BE2C (cell line): ENCODE measurements at regions not wholly inside any gene's neighbourhood (a gene's known extent, or its start where the extent isn't known, plus 50 kb on each side); places are given as distances from the start of the nearest gene placed in this dataset.
A peak's percentile ranks its signal among the peaks of the same experiment; 100 is the strongest.

Experiments used
- DNase-seq: peaks from one replicate; pipeline ENCODE4 v3.0.0-alpha.2; 2020
- H3K27me3 ChIP-seq: fragments of 250-450 bp; sonication (Bioruptor Pico); 2 replicates; pipeline ENCODE4 v1.5.1; 2020; ENCODE audit warnings: mild to moderate bottlenecking
- H3K36me3 ChIP-seq: fragments of 250-450 bp; sonication (Bioruptor Pico); 2 replicates; pipeline ENCODE4 v1.5.1; 2020; ENCODE audit warnings: mild to moderate bottlenecking
- H3K4me1 ChIP-seq: fragments of 250-450 bp; sonication (Bioruptor Pico); 2 replicates; pipeline ENCODE4 v1.5.1; 2020
- H3K4me3 ChIP-seq: 2 replicates; pipeline ENCODE4 v1.5.1; 2011; ENCODE audit warnings: low read depth, low read length
- H3K9me3 ChIP-seq: fragments of 250-450 bp; sonication (Bioruptor Pico); 2 replicates; pipeline ENCODE4 v1.5.1; 2020
- TF ChIP-seq, protein P1 (sequence below): IDR thresholded peaks from 2 replicates; pipeline ENCODE4 v1.5.1; 2012; ENCODE audit warnings: mild to moderate bottlenecking, low read depth, low read length

GRCh38 chr7:32428546-32428945 lies 61.6 kb downstream of the LSM5 start:
- H3K4me1 ChIP-seq = peaks cover 4% of the 10 kb centered on the region
- no peaks in the 10 kb centered on the region for H3K36me3 ChIP-seq
- H3K9me3 ChIP-seq = no peaks in the 10 kb centered on the region
- DNase-seq = peak; percentile 54
- peaks cover 24% of the 10 kb centered on the region for H3K27me3 ChIP-seq
- H3K4me3 ChIP-seq = peak overlapping the region; percentile 58
- TF ChIP-seq, protein P1, sequence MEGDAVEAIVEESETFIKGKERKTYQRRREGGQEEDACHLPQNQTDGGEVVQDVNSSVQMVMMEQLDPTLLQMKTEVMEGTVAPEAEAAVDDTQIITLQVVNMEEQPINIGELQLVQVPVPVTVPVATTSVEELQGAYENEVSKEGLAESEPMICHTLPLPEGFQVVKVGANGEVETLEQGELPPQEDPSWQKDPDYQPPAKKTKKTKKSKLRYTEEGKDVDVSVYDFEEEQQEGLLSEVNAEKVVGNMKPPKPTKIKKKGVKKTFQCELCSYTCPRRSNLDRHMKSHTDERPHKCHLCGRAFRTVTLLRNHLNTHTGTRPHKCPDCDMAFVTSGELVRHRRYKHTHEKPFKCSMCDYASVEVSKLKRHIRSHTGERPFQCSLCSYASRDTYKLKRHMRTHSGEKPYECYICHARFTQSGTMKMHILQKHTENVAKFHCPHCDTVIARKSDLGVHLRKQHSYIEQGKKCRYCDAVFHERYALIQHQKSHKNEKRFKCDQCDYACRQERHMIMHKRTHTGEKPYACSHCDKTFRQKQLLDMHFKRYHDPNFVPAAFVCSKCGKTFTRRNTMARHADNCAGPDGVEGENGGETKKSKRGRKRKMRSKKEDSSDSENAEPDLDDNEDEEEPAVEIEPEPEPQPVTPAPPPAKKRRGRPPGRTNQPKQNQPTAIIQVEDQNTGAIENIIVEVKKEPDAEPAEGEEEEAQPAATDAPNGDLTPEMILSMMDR = no peak

GRCh38 chr7:32427769-32428291 lies 62.4 kb downstream of the LSM5 start:
- H3K4me3 ChIP-seq = peak overlapping the region; percentile 58
- no peaks in the 10 kb centered on the region for H3K9me3 ChIP-seq
- DNase-seq = peak; percentile 77
- peaks cover 4% of the 10 kb centered on the region for H3K4me1 ChIP-seq
- H3K27me3 ChIP-seq = peaks cover 24% of the 10 kb centered on the region
- no peaks in the 10 kb centered on the region for H3K36me3 ChIP-seq
- TF ChIP-seq, protein P1 = peak; percentile 46

GRCh38 chr7:32416846-32417245 lies 73.3 kb downstream of the LSM5 start:
- peaks cover 9% of the 10 kb centered on the region for H3K27me3 ChIP-seq
- H3K4me1 ChIP-seq = no peaks in the 10 kb centered on the region
- H3K4me3 ChIP-seq = no peak overlapping the region
- TF ChIP-seq, protein P1 = no peak
- DNase-seq = no peak
- H3K36me3 ChIP-seq = no peaks in the 10 kb centered on the region
- no peaks in the 10 kb centered on the region for H3K9me3 ChIP-seq

- H3K4me1 ChIP-seq = no peaks in the 10 kb centered on the region; the same call in 1 of the 2 replicates
- H3K36me3 ChIP-seq = no peaks in the 10 kb centered on the region
- H3K9me3 ChIP-seq = no peaks in the 10 kb centered on the region
- TF ChIP-seq, protein P1 = no peak
- DNase-seq = no peak
- peaks cover 9% of the 10 kb centered on the region for H3K27me3 ChIP-seq
- H3K4me3 ChIP-seq = no peak overlapping the region
Observed at GRCh38 chr7:32415936-32416335, 74.2 kb downstream of the LSM5 start.

DNA sequence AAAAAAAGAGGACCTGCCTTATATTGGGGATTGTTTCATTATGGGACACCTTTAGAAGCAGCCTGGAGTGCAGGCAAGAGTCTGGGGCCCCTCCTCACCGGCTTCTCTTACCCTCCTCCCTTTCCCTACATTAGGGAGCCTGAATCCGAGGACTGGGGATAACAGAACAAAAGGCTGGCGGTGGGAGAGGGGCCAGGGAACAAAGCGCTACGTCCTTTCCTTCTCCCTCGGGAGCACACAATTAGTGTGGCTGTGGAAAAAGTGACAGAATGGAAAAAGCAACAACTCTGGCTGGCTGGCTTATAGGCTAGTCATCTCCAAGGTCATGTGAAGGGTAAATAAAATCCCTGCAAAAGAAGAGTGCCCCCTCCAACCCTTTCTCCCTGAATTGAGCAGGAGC lies 74.7 kb downstream of the LSM5 start:
- Histone ChIP-seq H3K4me3 (no peak overlapping the region), H3K4me1 (no peaks in the 10 kb centered on the region; the same call in 1 of the 2 replicates), H3K27me3 (peaks cover 9% of the 10 kb centered on the region), H3K36me3 (no peaks in the 10 kb centered on the region), H3K9me3 (no peaks in the 10 kb centered on the region)
- no peak for DNase-seq
- TF ChIP-seq, protein P1 = no peak

GRCh38 chr7:32412471-32412870 lies 77.7 kb downstream of the LSM5 start:
- no peaks in the 10 kb centered on the region for H3K36me3 ChIP-seq
- no peak overlapping the region for H3K4me3 ChIP-seq
- TF ChIP-seq, protein P1 = no peak
- no peaks in the 10 kb centered on the region for H3K9me3 ChIP-seq
- H3K4me1 ChIP-seq = no peaks in the 10 kb centered on the region; the same call in none of the 2 replicates
- H3K27me3 ChIP-seq = no peaks in the 10 kb centered on the region
- no peak for DNase-seq
